ENCODE measurements at regions not wholly inside any gene's neighbourhood (a gene's known extent, or its start where the extent isn't known, plus 50 kb on each side); places are given as distances from the start of the nearest gene placed in this dataset.

DNA sequence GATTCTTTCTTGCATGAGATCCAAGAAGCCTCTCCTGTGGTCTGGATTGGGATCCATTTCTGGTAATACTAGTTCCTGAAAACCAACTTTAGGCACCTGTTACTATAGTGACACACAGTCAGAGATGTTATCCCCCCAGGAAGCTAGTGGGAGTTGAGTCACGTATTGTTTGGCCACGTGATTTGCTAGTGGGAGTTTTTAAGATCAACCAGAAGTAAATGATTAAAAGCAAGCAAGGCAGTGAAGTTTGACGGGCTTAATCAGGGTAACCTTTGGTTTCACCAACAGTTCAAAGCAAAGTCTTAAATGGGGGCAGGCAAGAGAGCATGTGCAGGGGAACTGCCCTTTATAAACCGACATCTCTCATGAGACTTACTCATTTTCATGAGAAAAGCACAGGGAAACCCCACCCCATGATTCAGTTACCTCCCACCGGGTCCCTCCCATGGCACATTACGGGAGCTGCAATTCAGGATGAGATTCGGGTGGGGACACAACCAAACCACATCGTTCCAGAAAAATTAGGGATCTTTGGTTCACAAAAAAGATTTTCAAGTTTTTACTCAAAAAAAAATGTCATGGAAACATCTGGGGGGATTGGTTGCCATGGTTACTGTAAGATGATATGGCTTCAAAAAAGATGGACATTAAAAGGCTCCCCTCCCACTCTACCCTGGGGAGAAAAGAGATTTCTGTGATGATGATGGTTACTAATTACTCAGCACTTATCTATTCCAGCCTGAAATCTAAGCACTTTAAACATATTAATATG lies 483.1 kb upstream of the ERCC4 start (continued):
- TF ChIP-seq, protein P1, sequence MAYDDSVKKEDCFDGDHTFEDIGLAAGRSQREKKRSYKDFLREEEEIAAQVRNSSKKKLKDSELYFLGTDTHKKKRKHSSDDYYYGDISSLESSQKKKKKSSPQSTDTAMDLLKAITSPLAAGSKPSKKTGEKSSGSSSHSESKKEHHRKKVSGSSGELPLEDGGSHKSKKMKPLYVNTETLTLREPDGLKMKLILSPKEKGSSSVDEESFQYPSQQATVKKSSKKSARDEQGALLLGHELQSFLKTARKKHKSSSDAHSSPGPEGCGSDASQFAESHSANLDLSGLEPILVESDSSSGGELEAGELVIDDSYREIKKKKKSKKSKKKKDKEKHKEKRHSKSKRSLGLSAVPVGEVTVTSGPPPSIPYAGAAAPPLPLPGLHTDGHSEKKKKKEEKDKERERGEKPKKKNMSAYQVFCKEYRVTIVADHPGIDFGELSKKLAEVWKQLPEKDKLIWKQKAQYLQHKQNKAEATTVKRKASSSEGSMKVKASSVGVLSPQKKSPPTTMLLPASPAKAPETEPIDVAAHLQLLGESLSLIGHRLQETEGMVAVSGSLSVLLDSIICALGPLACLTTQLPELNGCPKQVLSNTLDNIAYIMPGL (CRISPR knock-in tag; IDR thresholded peaks at IDR 0.05): no peak
- TF ChIP-seq, protein P2, sequence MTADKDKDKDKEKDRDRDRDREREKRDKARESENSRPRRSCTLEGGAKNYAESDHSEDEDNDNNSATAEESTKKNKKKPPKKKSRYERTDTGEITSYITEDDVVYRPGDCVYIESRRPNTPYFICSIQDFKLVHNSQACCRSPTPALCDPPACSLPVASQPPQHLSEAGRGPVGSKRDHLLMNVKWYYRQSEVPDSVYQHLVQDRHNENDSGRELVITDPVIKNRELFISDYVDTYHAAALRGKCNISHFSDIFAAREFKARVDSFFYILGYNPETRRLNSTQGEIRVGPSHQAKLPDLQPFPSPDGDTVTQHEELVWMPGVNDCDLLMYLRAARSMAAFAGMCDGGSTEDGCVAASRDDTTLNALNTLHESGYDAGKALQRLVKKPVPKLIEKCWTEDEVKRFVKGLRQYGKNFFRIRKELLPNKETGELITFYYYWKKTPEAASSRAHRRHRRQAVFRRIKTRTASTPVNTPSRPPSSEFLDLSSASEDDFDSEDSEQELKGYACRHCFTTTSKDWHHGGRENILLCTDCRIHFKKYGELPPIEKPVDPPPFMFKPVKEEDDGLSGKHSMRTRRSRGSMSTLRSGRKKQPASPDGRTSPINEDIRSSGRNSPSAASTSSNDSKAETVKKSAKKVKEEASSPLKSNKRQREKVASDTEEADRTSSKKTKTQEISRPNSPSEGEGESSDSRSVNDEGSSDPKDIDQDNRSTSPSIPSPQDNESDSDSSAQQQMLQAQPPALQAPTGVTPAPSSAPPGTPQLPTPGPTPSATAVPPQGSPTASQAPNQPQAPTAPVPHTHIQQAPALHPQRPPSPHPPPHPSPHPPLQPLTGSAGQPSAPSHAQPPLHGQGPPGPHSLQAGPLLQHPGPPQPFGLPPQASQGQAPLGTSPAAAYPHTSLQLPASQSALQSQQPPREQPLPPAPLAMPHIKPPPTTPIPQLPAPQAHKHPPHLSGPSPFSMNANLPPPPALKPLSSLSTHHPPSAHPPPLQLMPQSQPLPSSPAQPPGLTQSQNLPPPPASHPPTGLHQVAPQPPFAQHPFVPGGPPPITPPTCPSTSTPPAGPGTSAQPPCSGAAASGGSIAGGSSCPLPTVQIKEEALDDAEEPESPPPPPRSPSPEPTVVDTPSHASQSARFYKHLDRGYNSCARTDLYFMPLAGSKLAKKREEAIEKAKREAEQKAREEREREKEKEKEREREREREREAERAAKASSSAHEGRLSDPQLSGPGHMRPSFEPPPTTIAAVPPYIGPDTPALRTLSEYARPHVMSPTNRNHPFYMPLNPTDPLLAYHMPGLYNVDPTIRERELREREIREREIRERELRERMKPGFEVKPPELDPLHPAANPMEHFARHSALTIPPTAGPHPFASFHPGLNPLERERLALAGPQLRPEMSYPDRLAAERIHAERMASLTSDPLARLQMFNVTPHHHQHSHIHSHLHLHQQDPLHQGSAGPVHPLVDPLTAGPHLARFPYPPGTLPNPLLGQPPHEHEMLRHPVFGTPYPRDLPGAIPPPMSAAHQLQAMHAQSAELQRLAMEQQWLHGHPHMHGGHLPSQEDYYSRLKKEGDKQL (CRISPR knock-in tag; IDR thresholded peaks at IDR 0.05; ENCODE audit: borderline replicate concordance): no peak
- TF ChIP-seq ZNF507 (tag; conservative IDR thresholded peaks at IDR 0.05) (no peak), RAD51 (IDR thresholded peaks at IDR 0.05; ENCODE audit: borderline replicate concordance, low read depth) (0 out of 2 replicates have a peak, but pooled peaks have one; percentile 11), TAF9B (IDR thresholded peaks at IDR 0.05; ENCODE audit: partially characterized antibody) (no peak), ZNF3 (CRISPR knock-in tag; IDR thresholded peaks at IDR 0.05) (no peak), YBX1 (IDR thresholded peaks at IDR 0.05) (no peak), CAMTA2 (CRISPR knock-in tag; conservative IDR thresholded peaks at IDR 0.05) (no peak), BRF1 (IDR thresholded peaks at IDR 0.05; ENCODE audit: borderline replicate concordance, extremely low read depth, insufficient read length) (no peak), ZNF780A (CRISPR knock-in tag; IDR thresholded peaks at IDR 0.05) (no peak), THRAP3 (IDR thresholded peaks at IDR 0.05; ENCODE audit: borderline replicate concordance) (no peak), DACH1 (IDR thresholded peaks at IDR 0.05; ENCODE audit: partially characterized antibody) (no peak), NELFE (IDR thresholded peaks at IDR 0.05; ENCODE audit: insufficient read depth, insufficient read length) (no peak), RFX1 (IDR thresholded peaks at IDR 0.05) (peak; percentile 78), RHOXF2B (CRISPR knock-in tag; conservative IDR thresholded peaks at IDR 0.05) (no peak)
